H1 (cell line): ENCODE measurements at regions not wholly inside any gene's neighbourhood (a gene's known extent, or its start where the extent isn't known, plus 50 kb on each side); places are given as distances from the start of the nearest gene placed in this dataset.

Experiments used
- CTBP2 ChIP-seq: IDR thresholded peaks from 2 replicates; pipeline ENCODE4 v1.7.0; 2011; ENCODE audit warnings: borderline replicate concordance, mild to moderate bottlenecking, moderate library complexity, mixed read lengths, low read length; ENCODE audit not compliant: insufficient read depth, insufficient read length
- KDM4A ChIP-seq: IDR thresholded peaks from one replicate; pipeline ENCODE4 v1.7.1; 2012; ENCODE audit warnings: low read depth, mild to moderate bottlenecking, moderate library complexity, low read length, inconsistent platforms; ENCODE audit not compliant: severe bottlenecking

DNA sequence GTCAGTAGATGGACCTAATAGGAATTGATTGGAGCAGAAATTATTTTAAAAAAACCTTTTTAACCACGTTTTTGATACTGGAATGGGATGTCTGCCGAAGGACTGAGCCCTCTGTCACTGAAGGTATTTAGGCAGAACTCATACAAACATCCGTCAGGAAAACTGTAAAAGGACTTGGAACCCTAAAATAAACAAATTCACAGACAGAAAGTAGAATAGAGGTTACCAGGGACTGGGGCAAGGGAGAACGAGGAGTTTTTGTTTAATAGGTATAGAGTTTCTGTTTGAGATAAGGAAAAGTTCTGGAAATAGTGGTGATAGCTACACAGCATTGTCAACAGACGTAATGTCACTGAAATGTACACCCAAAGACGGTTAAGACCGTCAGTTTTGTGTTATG is 105.5 kb downstream of the BCOR start (continued):
- TF ChIP-seq CTBP2 (no peak), KDM4A (no peak)
- TF ChIP-seq, all 59 proteins: peak for 0
